HEK293 (cell line): ENCODE measurements at regions not wholly inside any gene's neighbourhood (a gene's known extent, or its start where the extent isn't known, plus 50 kb on each side); places are given as distances from the start of the nearest gene placed in this dataset.

Experiments
- CTCF ChIA-PET: fragments of 350-600 bp; formaldehyde crosslinking; extraction: SDS; loops from one replicate; lab custom pipeline; 2021; ENCODE audit warnings: antibody characterized with exemption; lab: Yijun Ruan, JAX
- POLR2A ChIA-PET: fragments of 300-600 bp; formaldehyde crosslinking; extraction: SDS; loops from one replicate; lab custom pipeline; 2020; ENCODE audit warnings: antibody characterized with exemption, inconsistent platforms; lab: Yijun Ruan, JAX
- H3K27ac ChIP-seq: fragments of 200-500 bp; sonication (Bioruptor generic); 2 replicates; pipeline ENCODE4 v1.5.1; 2014; ENCODE audit warnings: low read depth, low read length, control low read depth, inconsistent platforms; ENCODE audit errors: extremely low read depth
- H3K36me3 ChIP-seq, 2 experiments: fragments of 200-500 bp in 1 of 2; sonication (Bioruptor generic) in 1 of 2; 1 replicate in 1 of 2; 2 replicates in 1 of 2; pipeline ENCODE4 v1.5.1; 2014 to 2017; ENCODE audit warnings: inconsistent platforms in 2 of 2, low read length in 2 of 2; ENCODE audit not compliant: control insufficient read depth in 2 of 2, insufficient read depth in 1 of 2
- H3K4me1 ChIP-seq: fragments of 200-500 bp; sonication (Bioruptor generic); 2 replicates; pipeline ENCODE4 v1.5.1; 2014; ENCODE audit warnings: mild to moderate bottlenecking, low read length, inconsistent platforms; ENCODE audit not compliant: control insufficient read depth, insufficient read depth
- H3K4me3 ChIP-seq: 2 replicates; pipeline ENCODE4 v1.5.1; 2011; ENCODE audit warnings: low read depth, mild to moderate bottlenecking, control low read depth, low read length, moderate library complexity
- H3K9me3 ChIP-seq: fragments of 200-500 bp; sonication (Bioruptor generic); 2 replicates; pipeline ENCODE4 v1.5.1; 2014; ENCODE audit warnings: low read depth, low read length, inconsistent platforms; ENCODE audit not compliant: control insufficient read depth, insufficient read depth
- GLI2 ChIP-seq: fragments of 450-650 bp; formaldehyde crosslinking; IDR thresholded peaks from 2 replicates; pipeline ENCODE4; 2017; ENCODE audit warnings: missing biosample characterization, missing genetic modification characterization, low read depth, borderline replicate concordance
- GLI4 ChIP-seq: fragments of 450-650 bp; formaldehyde crosslinking; IDR thresholded peaks from 2 replicates; pipeline ENCODE4 v1.5.1; 2016; ENCODE audit warnings: missing biosample characterization, missing genetic modification characterization
- GLIS1 ChIP-seq: fragments of 450-650 bp; formaldehyde crosslinking; IDR thresholded peaks from 2 replicates; pipeline ENCODE4 v1.5.1; 2016; ENCODE audit warnings: missing biosample characterization, missing genetic modification characterization
- GLIS2 ChIP-seq: fragments of 450-650 bp; formaldehyde crosslinking; IDR thresholded peaks from 2 replicates; pipeline ENCODE4 v1.5.1; 2016; ENCODE audit warnings: missing biosample characterization, missing genetic modification characterization
- IKZF3 ChIP-seq: fragments of 450-650 bp; IDR thresholded peaks from 2 replicates; pipeline ENCODE4 v1.5.0; 2018; ENCODE audit warnings: missing biosample characterization, mild to moderate bottlenecking, missing genetic modification characterization, moderate library complexity
- MYNN ChIP-seq: fragments of 450-650 bp; formaldehyde crosslinking; IDR thresholded peaks from 2 replicates; pipeline ENCODE4 v1.5.1; 2016; ENCODE audit warnings: missing biosample characterization, missing genetic modification characterization, borderline replicate concordance
- SALL2 ChIP-seq: fragments of 450-650 bp; formaldehyde crosslinking; IDR thresholded peaks from 2 replicates; pipeline ENCODE4 v1.5.0; 2017; ENCODE audit warnings: missing biosample characterization, mild to moderate bottlenecking, missing genetic modification characterization, borderline replicate concordance
- SP2 ChIP-seq: fragments of 450-650 bp; formaldehyde crosslinking; IDR thresholded peaks from 2 replicates; pipeline ENCODE4 v1.5.1; 2016; ENCODE audit warnings: missing biosample characterization, missing genetic modification characterization
- TCF7L2 ChIP-seq: IDR thresholded peaks from 2 replicates; pipeline ENCODE4 v1.6.1; 2011; ENCODE audit warnings: low read depth, mild to moderate bottlenecking, inconsistent platforms, low read length, moderate library complexity, borderline replicate concordance
- ZNF112 ChIP-seq: fragments of 450-650 bp; formaldehyde crosslinking; IDR thresholded peaks from 2 replicates; pipeline ENCODE4 v1.5.0; 2017; ENCODE audit warnings: missing biosample characterization, missing genetic modification characterization
- ZNF335 ChIP-seq: fragments of 450-650 bp; formaldehyde crosslinking; conservative IDR thresholded peaks from 2 replicates; pipeline ENCODE4 v1.5.1; 2016; ENCODE audit warnings: missing biosample characterization, missing genetic modification characterization
- ZNF341 ChIP-seq: fragments of 450-650 bp; formaldehyde crosslinking; IDR thresholded peaks from 2 replicates; pipeline ENCODE4; 2016; ENCODE audit warnings: low read depth, missing biosample characterization, missing genetic modification characterization
- ZNF354C ChIP-seq: fragments of 450-650 bp; formaldehyde crosslinking; IDR thresholded peaks from 2 replicates; pipeline ENCODE4 v1.5.1; 2016; ENCODE audit warnings: missing biosample characterization, missing genetic modification characterization, low read depth, borderline replicate concordance
- ZNF37A ChIP-seq: fragments of 450-650 bp; IDR thresholded peaks from 2 replicates; pipeline ENCODE4 v1.5.1; 2018; ENCODE audit warnings: missing biosample characterization, missing genetic modification characterization
- ZNF501 ChIP-seq: fragments of 450-650 bp; formaldehyde crosslinking; IDR thresholded peaks from 2 replicates; pipeline ENCODE4 v1.5.1; 2016; ENCODE audit warnings: missing biosample characterization, missing genetic modification characterization
- ZNF585B ChIP-seq: fragments of 450-650 bp; formaldehyde crosslinking; IDR thresholded peaks from 2 replicates; pipeline ENCODE4 v1.5.1; 2016; ENCODE audit warnings: missing biosample characterization, missing genetic modification characterization
- ZNF677 ChIP-seq: fragments of 450-650 bp; IDR thresholded peaks from 2 replicates; pipeline ENCODE4 v1.5.0; 2018; ENCODE audit warnings: missing biosample characterization, mild to moderate bottlenecking, missing genetic modification characterization, moderate library complexity
- ZNF777 ChIP-seq: fragments of 450-650 bp; formaldehyde crosslinking; IDR thresholded peaks from 2 replicates; pipeline ENCODE4 v1.5.1; 2017; ENCODE audit warnings: missing biosample characterization, missing genetic modification characterization, borderline replicate concordance
- TF ChIP-seq, protein P1 (sequence below): fragments of 450-650 bp; formaldehyde crosslinking; IDR thresholded peaks from 2 replicates; pipeline ENCODE4; 2016; ENCODE audit warnings: missing biosample characterization, missing genetic modification characterization
- TF ChIP-seq, protein P2 (sequence below): fragments of 450-650 bp; formaldehyde crosslinking; IDR thresholded peaks from 2 replicates; pipeline ENCODE4 v1.5.1; 2016; ENCODE audit warnings: missing biosample characterization, missing genetic modification characterization
- TF ChIP-seq, protein P3 (sequence below): fragments of 450-650 bp; formaldehyde crosslinking; IDR thresholded peaks from 2 replicates; pipeline ENCODE4 v1.5.1; 2016; ENCODE audit warnings: missing biosample characterization, missing genetic modification characterization
- TF ChIP-seq, protein P4 (sequence below): fragments of 450-650 bp; formaldehyde crosslinking; IDR thresholded peaks from 2 replicates; pipeline ENCODE4 v1.5.1; 2016; ENCODE audit warnings: missing biosample characterization, missing genetic modification characterization

DNA sequence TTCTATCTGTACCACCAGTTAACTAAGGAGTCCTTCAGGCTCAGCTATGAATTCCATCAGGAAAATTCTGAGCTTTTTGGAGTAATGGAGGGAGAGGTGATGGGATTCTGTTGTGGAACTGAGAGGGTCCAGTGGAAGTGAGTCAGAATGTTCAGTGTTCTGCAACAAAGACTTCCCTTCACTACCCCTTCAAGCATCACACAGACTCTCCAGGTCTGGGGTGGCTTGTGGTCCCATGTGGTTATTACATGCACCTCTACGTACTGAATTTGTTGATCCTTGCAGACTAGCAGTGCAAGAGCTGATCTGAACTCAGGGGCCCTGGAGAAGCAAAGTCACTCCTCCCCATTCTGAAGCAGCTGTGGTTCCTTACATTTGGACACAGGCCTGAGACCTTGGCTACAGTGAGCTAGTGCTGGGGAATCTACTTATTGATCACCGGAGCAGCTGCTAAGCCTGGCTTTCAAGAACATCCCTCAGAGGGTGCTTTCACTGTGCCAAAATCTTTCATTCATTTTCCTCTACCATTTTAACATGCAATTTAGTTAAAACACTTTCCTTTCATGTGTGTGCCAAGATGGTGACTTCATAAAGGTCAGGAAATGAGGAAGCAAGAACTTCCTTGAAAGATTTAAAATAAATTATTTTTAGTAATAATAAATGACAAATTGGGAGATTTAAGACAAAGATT lies 75.0 kb upstream of the TNC start (continued):
- no peak for TF ChIP-seq IKZF3 (tag by site-specific recombination)
- TF ChIP-seq, protein P1, sequence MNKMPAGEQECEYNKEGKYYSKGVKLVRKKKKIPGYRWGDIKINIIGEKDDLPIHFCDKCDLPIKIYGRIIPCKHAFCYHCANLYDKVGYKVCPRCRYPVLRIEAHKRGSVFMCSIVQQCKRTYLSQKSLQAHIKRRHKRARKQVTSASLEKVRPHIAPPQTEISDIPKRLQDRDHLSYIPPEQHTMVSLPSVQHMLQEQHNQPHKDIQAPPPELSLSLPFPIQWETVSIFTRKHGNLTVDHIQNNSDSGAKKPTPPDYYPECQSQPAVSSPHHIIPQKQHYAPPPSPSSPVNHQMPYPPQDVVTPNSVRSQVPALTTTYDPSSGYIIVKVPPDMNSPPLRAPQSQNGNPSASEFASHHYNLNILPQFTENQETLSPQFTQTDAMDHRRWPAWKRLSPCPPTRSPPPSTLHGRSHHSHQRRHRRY (tag by site-specific recombination): no peak
- TF ChIP-seq ZNF777 (tag by site-specific recombination): no peak
- TF ChIP-seq GLI2 (tag by site-specific recombination): no peak

DNA sequence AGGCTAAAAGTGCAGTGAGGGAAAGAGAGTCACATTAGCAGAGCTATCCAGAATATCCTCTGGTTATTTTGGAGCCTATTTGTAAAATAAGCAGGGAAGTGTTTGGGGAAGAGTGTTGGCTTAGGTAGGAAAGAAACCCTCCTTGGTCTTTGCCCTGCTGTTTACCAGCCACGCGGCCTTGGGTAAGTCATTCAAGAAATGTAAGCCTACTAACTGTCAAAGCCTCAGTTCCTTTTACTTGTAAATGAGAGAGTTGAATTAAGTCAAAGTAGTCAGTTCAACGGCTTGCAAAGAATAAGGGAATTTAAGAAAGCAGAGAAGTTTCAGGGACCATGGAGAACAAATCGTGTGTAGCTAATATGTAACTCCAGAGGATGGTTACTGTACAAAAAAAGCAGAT lies 75.8 kb upstream of the TNC start:
- Histone ChIP-seq H3K9me3 (no peaks in the 10 kb centered on the region), H3K4me1 (0 out of 2 replicates have a peak, but pooled peaks cover 4% of the 10 kb centered on the region), H3K27ac (no peak overlapping the region), H3K36me3 (no peaks in the 10 kb centered on the region), H3K4me3 (no peak overlapping the region)
- ChIA-PET POLR2A (no interaction called here), CTCF (interaction anchor here (0.9 to 1.8 kb wide), 3 partner anchors 20 to 330 kb away, joined by 3 to 4 read pairs (median 3); partner anchors contain the start of gene TNC)
- no peak for TF ChIP-seq ZNF501 (tag by site-specific recombination)
- no peak for TF ChIP-seq ZNF112
- TF ChIP-seq ZNF354C (tag by site-specific recombination): no peak
- TF ChIP-seq TCF7L2: no peak
- no peak for TF ChIP-seq GLI2 (tag by site-specific recombination)
- TF ChIP-seq, protein P2, sequence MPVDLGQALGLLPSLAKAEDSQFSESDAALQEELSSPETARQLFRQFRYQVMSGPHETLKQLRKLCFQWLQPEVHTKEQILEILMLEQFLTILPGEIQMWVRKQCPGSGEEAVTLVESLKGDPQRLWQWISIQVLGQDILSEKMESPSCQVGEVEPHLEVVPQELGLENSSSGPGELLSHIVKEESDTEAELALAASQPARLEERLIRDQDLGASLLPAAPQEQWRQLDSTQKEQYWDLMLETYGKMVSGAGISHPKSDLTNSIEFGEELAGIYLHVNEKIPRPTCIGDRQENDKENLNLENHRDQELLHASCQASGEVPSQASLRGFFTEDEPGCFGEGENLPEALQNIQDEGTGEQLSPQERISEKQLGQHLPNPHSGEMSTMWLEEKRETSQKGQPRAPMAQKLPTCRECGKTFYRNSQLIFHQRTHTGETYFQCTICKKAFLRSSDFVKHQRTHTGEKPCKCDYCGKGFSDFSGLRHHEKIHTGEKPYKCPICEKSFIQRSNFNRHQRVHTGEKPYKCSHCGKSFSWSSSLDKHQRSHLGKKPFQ (tag by site-specific recombination): no peak
- TF ChIP-seq SALL2 (tag by site-specific recombination): no peak
- TF ChIP-seq SP2: no peak
- TF ChIP-seq, protein P3, sequence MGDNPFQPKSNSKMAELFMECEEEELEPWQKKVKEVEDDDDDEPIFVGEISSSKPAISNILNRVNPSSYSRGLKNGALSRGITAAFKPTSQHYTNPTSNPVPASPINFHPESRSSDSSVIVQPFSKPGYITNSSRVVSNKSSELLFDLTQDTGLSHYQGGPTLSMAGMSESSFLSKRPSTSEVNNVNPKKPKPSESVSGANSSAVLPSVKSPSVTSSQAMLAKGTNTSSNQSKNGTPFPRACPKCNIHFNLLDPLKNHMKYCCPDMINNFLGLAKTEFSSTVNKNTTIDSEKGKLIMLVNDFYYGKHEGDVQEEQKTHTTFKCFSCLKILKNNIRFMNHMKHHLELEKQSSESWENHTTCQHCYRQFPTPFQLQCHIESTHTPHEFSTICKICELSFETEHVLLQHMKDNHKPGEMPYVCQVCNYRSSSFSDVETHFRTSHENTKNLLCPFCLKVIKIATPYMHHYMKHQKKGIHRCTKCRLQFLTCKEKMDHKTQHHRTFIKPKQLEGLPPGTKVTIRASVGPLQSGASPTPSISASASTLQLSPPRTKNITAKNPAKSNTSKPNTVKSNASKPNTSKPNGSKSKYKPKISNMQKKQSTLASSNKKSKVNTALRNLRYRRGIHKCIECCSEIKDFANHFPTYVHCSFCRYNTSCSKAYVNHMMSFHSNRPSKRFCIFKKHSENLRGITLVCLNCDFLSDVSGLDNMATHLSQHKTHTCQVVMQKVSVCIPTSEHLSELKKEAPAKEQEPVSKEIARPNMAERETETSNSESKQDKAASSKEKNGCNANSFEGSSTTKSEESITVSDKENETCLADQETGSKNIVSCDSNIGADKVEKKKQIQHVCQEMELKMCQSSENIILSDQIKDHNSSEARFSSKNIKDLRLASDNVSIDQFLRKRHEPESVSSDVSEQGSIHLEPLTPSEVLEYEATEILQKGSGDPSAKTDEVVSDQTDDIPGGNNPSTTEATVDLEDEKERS (tag by site-specific recombination): no peak
- no peak for TF ChIP-seq ZNF37A (tag by site-specific recombination)
- TF ChIP-seq IKZF3 (tag by site-specific recombination): no peak
- no peak for TF ChIP-seq ZNF677
- TF ChIP-seq ZNF585B: no peak
- no peak for TF ChIP-seq ZNF335 (tag by site-specific recombination)
- TF ChIP-seq GLIS1: no peak
- TF ChIP-seq GLIS2 (tag by site-specific recombination): no peak
- no peak for TF ChIP-seq GLI4 (tag by site-specific recombination)
- TF ChIP-seq, protein P4, sequence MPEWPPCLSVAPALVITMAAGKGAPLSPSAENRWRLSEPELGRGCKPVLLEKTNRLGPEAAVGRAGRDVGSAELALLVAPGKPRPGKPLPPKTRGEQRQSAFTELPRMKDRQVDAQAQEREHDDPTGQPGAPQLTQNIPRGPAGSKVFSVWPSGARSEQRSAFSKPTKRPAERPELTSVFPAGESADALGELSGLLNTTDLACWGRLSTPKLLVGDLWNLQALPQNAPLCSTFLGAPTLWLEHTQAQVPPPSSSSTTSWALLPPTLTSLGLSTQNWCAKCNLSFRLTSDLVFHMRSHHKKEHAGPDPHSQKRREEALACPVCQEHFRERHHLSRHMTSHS: no peak
- TF ChIP-seq ZNF341 (tag by site-specific recombination): no peak
- TF ChIP-seq MYNN (tag by site-specific recombination): no peak
